ENCODE measurements at regions not wholly inside any gene's neighbourhood (a gene's known extent, or its start where the extent isn't known, plus 50 kb on each side); places are given as distances from the start of the nearest gene placed in this dataset.

DNA sequence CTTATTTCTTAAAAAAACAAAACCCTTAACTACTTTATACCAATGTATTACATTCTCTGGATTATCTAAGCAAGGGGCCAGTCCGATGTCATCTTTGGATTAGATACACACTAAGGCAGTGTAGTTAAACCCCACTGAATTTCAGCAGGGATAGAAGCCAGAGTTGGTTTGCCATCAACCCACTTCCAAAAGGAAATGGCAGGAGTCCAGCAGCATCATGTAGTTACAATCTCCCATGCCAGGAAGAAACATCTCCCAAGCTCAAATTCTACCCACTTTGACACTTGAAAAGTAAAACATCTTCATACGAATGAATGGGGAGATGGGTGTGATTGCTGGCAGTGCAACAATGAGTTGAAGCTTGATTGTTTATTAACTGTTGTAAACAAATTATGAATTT, 203.5 kb upstream of the PLXNC1 start:
- no peak for DNase-seq
- Mint-ChIP-seq H3K27me3 (no peaks in the 10 kb centered on the region), H3K27ac (no peak overlapping the region), H3K4me1 (peaks cover 4% of the 10 kb centered on the region), H3K36me3 (ENCODE audit: low read depth) (no peaks in the 10 kb centered on the region), H3K4me3 (no peak overlapping the region)
- H3K9me3 ChIP-seq (ENCODE audit: control insufficient read depth, low read length, poor library complexity, severe bottlenecking) = no peaks in the 10 kb centered on the region
- no peak for ATAC-seq

DNA sequence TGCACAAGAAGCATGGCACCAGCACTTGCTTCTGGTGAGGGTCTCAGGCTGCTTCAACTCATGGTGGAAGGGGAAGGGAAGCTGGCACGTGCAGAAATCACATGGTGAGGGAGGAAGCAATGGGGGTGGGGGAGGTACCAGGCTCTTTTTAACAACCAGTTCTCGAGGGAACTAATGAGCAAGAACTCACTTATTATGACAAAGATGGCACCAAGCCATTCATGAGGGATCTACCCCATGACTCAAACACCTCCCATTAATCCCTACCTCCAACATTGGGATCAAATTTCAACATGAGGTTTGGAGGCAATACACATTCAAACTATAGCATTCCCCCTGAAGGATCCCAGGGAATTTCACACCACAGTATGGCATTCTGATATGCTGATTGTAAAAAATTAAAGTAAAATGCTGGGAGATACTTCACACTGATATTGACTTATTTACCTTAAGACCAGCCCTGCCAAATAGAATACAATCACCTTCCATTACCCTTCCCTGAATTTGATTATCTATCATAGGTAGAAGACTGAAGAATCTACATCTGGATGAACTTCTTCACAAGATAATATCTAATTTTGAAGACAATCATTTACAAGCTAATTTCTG, 201.7 kb upstream of the PLXNC1 start:
- DNase-seq (no peak), ATAC-seq (no peak)
- H3K4me1 Mint-ChIP-seq = no peaks in the 10 kb centered on the region
- H3K36me3 Mint-ChIP-seq (ENCODE audit: low read depth) = no peaks in the 10 kb centered on the region
- no peaks in the 10 kb centered on the region for H3K9me3 ChIP-seq (ENCODE audit: control insufficient read depth, low read length, poor library complexity, severe bottlenecking)
- H3K27ac Mint-ChIP-seq = no peak overlapping the region
- H3K4me3 Mint-ChIP-seq = no peak overlapping the region
- no peaks in the 10 kb centered on the region for H3K27me3 Mint-ChIP-seq

DNA sequence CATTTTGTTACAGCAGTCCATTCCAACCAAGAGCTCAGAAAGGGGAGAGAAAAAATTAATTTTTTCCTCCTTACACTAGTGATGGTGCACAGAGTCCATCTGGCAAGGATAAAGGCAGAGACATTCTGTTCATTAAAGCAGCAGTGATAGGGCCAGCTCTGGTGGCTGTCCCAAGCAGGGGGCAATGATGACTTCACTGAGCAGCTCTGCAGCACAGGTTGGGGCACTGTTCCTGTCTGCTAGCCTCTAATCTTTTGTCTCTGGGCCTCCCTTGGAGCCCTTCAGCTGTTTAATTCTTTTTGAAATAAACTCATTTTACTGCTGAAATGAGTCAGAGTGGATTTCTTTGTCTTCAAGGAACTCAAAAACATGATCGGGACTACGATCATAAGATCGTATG, 200.9 kb upstream of the PLXNC1 start:
- no peak overlapping the region for H3K4me3 Mint-ChIP-seq
- H3K27ac Mint-ChIP-seq = no peak overlapping the region
- no peaks in the 10 kb centered on the region for H3K36me3 Mint-ChIP-seq (ENCODE audit: low read depth)
- ATAC-seq = no peak
- H3K27me3 Mint-ChIP-seq = no peaks in the 10 kb centered on the region
- DNase-seq = no peak
- no peaks in the 10 kb centered on the region for H3K9me3 ChIP-seq (ENCODE audit: control insufficient read depth, low read length, poor library complexity, severe bottlenecking)
- no peaks in the 10 kb centered on the region for H3K4me1 Mint-ChIP-seq

DNA sequence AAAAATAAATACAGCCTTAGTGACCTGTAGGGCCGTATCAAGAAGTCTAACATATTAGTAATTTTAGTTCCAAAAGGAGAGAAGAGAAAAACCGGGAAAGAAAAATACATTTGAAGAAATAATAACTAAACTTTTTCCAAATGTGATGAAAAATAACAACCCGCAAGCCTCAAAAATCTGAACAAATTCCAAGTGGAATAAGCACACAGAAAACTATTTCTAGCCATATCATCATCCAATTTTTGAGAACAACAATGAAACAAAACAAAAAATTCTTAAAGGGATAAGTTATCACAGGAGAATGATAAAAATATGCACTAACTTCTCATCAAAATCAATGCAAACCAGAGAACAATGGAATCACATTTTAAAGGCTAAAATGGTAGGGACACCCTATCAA, 198.1 kb upstream of the PLXNC1 start:
- DNase-seq = no peak
- H3K4me1 Mint-ChIP-seq = no peaks in the 10 kb centered on the region
- H3K27ac Mint-ChIP-seq = no peak overlapping the region
- ATAC-seq = no peak
- H3K4me3 Mint-ChIP-seq = no peak overlapping the region
- no peaks in the 10 kb centered on the region for H3K27me3 Mint-ChIP-seq
- H3K9me3 ChIP-seq (ENCODE audit: control insufficient read depth, low read length, poor library complexity, severe bottlenecking) = no peaks in the 10 kb centered on the region
- no peaks in the 10 kb centered on the region for H3K36me3 Mint-ChIP-seq (ENCODE audit: low read depth)

DNA sequence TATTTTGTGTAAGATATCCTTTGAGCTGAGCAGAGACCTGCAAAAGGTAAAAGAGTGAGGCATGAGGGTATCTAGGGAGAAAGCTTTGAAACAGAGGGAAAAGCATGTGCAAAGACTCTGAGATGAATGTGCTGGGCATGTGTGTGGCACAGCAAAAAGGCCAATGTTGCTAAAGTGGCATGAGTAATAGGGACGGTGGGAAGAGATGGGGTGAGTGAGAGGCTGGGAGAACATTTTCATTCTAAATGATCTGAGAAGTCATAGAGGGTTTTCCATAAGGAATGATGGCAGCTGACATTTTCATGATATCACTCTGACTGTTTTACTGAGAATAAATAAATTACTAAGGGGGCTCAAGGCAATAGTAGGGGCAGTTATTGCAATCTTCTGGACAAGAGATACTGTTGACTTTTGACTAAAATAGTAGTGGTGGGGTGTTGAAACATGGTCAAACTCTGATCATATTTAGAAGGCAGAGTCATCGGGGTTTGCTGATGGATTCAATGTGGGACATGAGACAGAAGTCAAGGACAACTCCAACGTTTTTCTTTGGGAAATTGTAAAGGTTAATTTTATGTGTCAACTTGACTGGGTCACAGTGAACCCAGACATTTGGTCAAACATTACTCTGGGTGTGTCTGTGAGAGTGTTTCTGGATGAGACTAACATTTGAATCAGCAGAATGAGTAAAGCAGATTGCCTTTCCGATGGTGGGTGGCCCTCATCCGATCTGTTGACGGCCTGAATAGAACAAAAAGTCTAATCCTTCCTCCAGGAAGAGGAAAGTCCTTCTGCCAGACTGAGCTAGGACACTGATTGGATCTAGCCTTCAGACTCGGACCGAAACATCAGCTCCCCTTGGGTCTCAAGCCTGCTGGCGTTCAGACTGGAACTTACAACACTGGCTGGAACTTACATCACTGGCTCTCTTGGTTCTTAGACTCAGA, 193.9 kb upstream of the PLXNC1 start:
- Mint-ChIP-seq H3K27ac (no peak overlapping the region), H3K36me3 (ENCODE audit: low read depth) (no peaks in the 10 kb centered on the region), H3K4me1 (no peaks in the 10 kb centered on the region), H3K27me3 (no peaks in the 10 kb centered on the region), H3K4me3 (no peak overlapping the region)
- no peaks in the 10 kb centered on the region for H3K9me3 ChIP-seq (ENCODE audit: control insufficient read depth, low read length, poor library complexity, severe bottlenecking)
- DNase-seq (no peak), ATAC-seq (no peak)

DNA sequence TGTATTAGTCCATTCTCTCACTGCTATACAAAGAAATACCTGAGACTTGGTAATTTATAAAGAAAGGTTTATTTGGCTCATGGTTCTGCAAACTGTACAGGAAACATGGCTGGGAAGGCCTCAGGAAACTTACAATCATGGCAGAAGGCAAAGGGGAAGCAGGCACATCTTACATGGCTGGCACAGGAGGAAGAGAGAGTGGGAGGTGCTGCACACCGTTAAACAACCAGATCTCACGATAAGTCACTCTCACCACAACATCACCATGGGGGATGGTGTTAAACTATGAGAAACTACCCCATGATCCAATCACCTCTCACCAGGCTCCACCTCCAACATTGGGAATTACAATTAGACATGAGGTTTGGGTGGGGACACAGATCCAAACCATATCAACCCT, 191.8 kb upstream of the PLXNC1 start:
- no peak overlapping the region for H3K27ac Mint-ChIP-seq
- no peaks in the 10 kb centered on the region for H3K9me3 ChIP-seq (ENCODE audit: control insufficient read depth, low read length, poor library complexity, severe bottlenecking)
- no peaks in the 10 kb centered on the region for H3K27me3 Mint-ChIP-seq
- ATAC-seq (no peak), DNase-seq (no peak)
- no peak overlapping the region for H3K4me3 Mint-ChIP-seq
- no peaks in the 10 kb centered on the region for H3K36me3 Mint-ChIP-seq (ENCODE audit: low read depth)
- no peaks in the 10 kb centered on the region for H3K4me1 Mint-ChIP-seq

DNA sequence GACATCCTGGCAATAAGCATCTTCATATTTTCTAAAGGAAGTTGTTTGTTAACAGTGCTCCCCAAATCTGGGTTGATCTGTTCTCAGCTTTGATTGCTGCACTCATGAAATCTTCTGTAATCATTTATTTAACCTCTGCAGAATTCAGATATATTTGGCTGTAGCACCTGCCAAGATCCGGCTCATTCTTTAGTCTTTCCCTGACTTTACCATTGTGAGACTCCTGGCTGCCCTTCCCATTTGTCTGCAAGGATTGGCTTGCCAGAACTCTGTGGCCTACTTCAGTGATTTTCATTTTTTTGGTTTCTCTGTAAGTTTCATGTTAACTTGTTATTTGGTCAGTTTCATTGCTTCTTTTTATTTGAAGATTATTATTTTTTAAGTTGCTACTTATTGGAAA, 191.2 kb upstream of the PLXNC1 start:
- Mint-ChIP-seq H3K4me1 (no peaks in the 10 kb centered on the region), H3K27ac (no peak overlapping the region), H3K27me3 (no peaks in the 10 kb centered on the region), H3K4me3 (no peak overlapping the region), H3K36me3 (ENCODE audit: low read depth) (no peaks in the 10 kb centered on the region)
- H3K9me3 ChIP-seq (ENCODE audit: control insufficient read depth, low read length, poor library complexity, severe bottlenecking) = no peaks in the 10 kb centered on the region
- DNase-seq = no peak
- ATAC-seq = no peak

DNA sequence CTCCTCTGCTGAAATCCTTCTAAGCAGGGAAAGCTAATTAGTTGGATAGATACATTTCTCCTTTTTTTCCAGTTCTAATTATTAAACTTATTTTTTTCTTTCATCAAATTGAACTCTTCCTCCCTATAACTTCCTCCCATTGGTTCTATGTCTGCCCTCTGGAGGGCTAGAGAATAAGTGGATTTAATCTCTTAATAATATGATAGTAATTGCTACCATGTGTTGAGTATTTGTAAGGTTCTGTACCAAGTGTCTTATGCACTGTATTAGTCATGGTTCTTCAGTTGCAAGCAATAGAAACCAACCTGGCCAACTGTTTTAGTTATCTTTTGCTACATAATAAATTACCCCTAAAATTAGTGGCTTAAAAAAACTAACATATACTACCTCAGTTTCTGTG, 190.5 kb upstream of the PLXNC1 start:
- Mint-ChIP-seq H3K27ac (no peak overlapping the region), H3K4me1 (no peaks in the 10 kb centered on the region), H3K4me3 (no peak overlapping the region), H3K36me3 (ENCODE audit: low read depth) (no peaks in the 10 kb centered on the region), H3K27me3 (no peaks in the 10 kb centered on the region)
- no peak for DNase-seq
- no peaks in the 10 kb centered on the region for H3K9me3 ChIP-seq (ENCODE audit: control insufficient read depth, low read length, poor library complexity, severe bottlenecking)
- no peak for ATAC-seq

DNA sequence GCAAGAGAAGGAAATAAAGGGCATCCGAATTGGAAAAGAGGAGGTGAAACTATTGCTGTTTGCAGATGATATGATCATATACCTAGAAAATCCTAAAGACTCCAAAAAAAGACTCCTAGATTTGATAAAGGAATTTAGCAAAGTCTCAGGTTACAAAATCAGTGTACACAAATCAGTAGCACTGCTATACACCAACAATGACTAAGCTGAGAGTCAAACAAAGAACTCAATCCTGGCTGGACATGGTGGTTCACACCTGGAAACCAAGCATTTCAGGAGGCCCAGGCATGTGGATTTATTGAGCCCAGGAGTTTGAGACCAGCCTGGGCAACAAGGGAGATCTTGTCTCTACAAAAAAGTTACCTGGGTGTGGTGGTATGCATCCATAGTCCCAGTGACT, 188.7 kb upstream of the PLXNC1 start:
- H3K9me3 ChIP-seq (ENCODE audit: control insufficient read depth, low read length, poor library complexity, severe bottlenecking) = no peaks in the 10 kb centered on the region
- ATAC-seq = no peak
- no peaks in the 10 kb centered on the region for H3K27me3 Mint-ChIP-seq
- H3K36me3 Mint-ChIP-seq (ENCODE audit: low read depth) = no peaks in the 10 kb centered on the region
- H3K27ac Mint-ChIP-seq = no peak overlapping the region
- no peaks in the 10 kb centered on the region for H3K4me1 Mint-ChIP-seq
- DNase-seq = no peak
- H3K4me3 Mint-ChIP-seq = no peak overlapping the region

DNA sequence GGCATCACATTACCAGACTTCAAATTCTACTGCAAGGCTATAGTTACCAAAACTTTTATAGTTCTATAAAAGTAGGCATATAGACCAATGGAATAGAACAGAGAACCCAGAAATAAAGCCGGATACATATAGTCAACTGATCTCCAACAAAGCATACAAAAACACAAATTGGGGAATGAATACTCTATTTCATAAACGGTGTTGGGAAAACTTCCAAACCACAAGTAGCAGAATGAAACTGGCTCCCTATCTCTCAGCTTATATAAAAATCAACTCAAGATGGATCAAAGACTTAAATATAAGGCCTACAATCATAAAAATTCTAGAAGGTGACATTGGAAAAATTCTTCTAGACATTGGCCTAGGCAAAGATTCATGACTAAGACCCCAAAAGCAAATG, 187.9 kb upstream of the PLXNC1 start:
- no peak for ATAC-seq
- no peaks in the 10 kb centered on the region for H3K9me3 ChIP-seq (ENCODE audit: control insufficient read depth, low read length, poor library complexity, severe bottlenecking)
- no peak for DNase-seq
- H3K27me3 Mint-ChIP-seq = no peaks in the 10 kb centered on the region
- no peaks in the 10 kb centered on the region for H3K36me3 Mint-ChIP-seq (ENCODE audit: low read depth)
- H3K4me3 Mint-ChIP-seq = no peak overlapping the region
- no peaks in the 10 kb centered on the region for H3K4me1 Mint-ChIP-seq
- no peak overlapping the region for H3K27ac Mint-ChIP-seq

DNA sequence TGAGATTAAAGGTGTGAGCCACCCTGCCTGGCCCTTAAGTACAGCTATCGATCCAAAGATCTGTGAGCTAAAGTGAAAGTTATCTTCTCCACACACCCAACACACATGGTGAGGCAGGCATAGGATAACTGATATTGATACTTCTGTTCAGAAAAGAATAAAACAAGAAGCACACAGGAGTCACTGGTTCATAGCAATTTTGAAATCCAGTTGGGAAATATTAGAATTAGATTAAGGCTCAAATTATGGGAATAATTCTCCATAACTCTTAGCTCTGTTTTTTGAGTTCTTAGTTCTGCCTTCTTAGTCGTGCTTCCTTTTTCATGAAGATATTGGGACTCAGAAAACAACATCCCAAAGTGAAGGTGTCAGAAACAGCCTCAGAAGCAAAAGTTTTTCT, 186.0 kb upstream of the PLXNC1 start:
- Mint-ChIP-seq H3K27me3 (peaks cover 4% of the 10 kb centered on the region), H3K36me3 (ENCODE audit: low read depth) (no peaks in the 10 kb centered on the region), H3K27ac (no peak overlapping the region), H3K4me1 (peaks cover 2% of the 10 kb centered on the region), H3K4me3 (no peak overlapping the region)
- H3K9me3 ChIP-seq (ENCODE audit: control insufficient read depth, low read length, poor library complexity, severe bottlenecking) = no peaks in the 10 kb centered on the region
- DNase-seq (no peak), ATAC-seq (no peak)

DNA sequence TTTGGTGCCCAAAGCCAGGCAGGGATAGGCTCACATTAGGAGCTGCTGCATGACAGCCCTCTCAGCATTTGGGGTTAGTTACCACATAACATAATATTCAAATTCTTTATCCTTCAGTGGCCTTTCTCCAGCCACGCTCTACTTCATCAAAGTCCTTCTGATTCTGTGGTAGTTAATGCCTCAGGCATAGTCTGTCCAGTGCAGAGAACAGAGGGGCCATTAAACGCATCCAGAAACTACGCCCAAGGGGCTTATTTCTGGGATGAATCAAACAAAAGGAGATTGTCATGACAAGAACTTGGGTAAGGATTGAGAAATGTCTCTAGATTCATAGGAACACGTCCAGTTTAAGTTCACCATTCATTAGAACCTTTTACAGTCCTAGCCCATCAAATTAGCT, 183.4 kb upstream of the PLXNC1 start:
- H3K4me3 Mint-ChIP-seq = no peak overlapping the region
- no peak for ATAC-seq
- peaks cover 18% of the 10 kb centered on the region for H3K27me3 Mint-ChIP-seq
- no peaks in the 10 kb centered on the region for H3K9me3 ChIP-seq (ENCODE audit: control insufficient read depth, low read length, poor library complexity, severe bottlenecking)
- H3K36me3 Mint-ChIP-seq (ENCODE audit: low read depth) = peaks cover 3% of the 10 kb centered on the region
- no peak overlapping the region for H3K27ac Mint-ChIP-seq
- DNase-seq = no peak
- H3K4me1 Mint-ChIP-seq = peaks cover 9% of the 10 kb centered on the region

DNA sequence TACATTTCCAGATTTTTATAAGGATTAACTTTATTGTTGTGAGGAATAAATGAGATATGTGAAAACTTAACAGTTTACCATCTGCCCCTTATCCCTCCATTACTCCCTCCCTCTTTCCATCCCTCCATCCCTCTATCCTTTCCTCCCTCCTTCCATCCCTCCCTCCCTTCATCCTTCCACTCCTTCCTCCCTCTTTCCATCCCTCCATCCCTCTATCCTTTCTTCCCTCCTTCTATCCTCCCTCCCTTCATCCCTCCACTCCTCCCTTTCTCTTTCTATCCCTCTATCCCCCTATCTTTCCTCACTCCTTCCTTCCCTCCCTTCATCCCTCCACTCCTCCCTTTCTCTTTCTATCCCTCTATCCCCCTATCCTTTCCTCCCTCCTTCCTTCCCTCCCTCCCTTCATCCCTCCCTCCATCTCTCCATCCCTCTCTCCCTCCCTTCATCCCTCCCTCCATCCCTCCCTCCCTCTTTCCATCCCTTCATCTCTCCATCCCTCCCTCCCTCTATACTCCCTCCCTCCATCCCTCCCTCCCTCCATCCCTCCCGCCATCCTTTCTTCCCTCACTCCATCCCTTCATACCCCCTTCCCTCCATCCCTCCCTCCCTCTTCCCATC, 181.8 kb upstream of the PLXNC1 start:
- DNase-seq (no peak), ATAC-seq (no peak)
- no peak overlapping the region for H3K27ac Mint-ChIP-seq
- peaks cover 3% of the 10 kb centered on the region for H3K36me3 Mint-ChIP-seq (ENCODE audit: low read depth)
- H3K4me1 Mint-ChIP-seq = peaks cover 9% of the 10 kb centered on the region
- H3K4me3 Mint-ChIP-seq = no peak overlapping the region
- H3K27me3 Mint-ChIP-seq = peaks cover 18% of the 10 kb centered on the region
- H3K9me3 ChIP-seq (ENCODE audit: control insufficient read depth, low read length, poor library complexity, severe bottlenecking) = no peaks in the 10 kb centered on the region
